Endodermal cell (in vitro differentiated cells): ENCODE measurements at regions not wholly inside any gene's neighbourhood (a gene's known extent, or its start where the extent isn't known, plus 50 kb on each side); places are given as distances from the start of the nearest gene placed in this dataset.

Experiments
- DNase-seq: peaks from one replicate; pipeline ENCODE4 v3.0.0-alpha.2; 2017
- H3K27ac ChIP-seq: 2 replicates; pipeline ENCODE4 v1.5.1; 2013; ENCODE audit warnings: mild to moderate bottlenecking, low read depth, low read length, moderate library complexity
- H3K27me3 ChIP-seq: 2 replicates; pipeline ENCODE4 v1.6.1; 2013; ENCODE audit warnings: mild to moderate bottlenecking, low read length, moderate library complexity; ENCODE audit not compliant: insufficient read depth, control insufficient read depth, poor library complexity, severe bottlenecking
- H3K36me3 ChIP-seq: 2 replicates; pipeline ENCODE4 v1.7.0; 2013; ENCODE audit warnings: mild to moderate bottlenecking, low read length, moderate library complexity; ENCODE audit not compliant: control insufficient read depth, insufficient read depth
- H3K4me1 ChIP-seq: one replicate; pipeline ENCODE4 v1.7.0; 2013; ENCODE audit warnings: low read length; ENCODE audit not compliant: control insufficient read depth, insufficient read depth
- H3K4me3 ChIP-seq: 2 replicates; pipeline ENCODE4 v1.5.1; 2013; ENCODE audit warnings: mild to moderate bottlenecking, low read length, moderate library complexity
- H3K9ac ChIP-seq: 2 replicates; pipeline ENCODE4 v1.6.1; 2013; ENCODE audit warnings: mild to moderate bottlenecking, low read length, moderate library complexity; ENCODE audit not compliant: poor library complexity, severe bottlenecking; ENCODE audit errors: extremely low read depth
- H3K9me3 ChIP-seq: 2 replicates; pipeline ENCODE4 v1.6.1; 2013; ENCODE audit warnings: mild to moderate bottlenecking, low read length, moderate library complexity; ENCODE audit not compliant: control insufficient read depth
- H3K27ac Mint-ChIP-seq: 2 replicates; pipeline ENCODE4 v1.8.0; 2020; ENCODE audit warnings: mixed read lengths
- H3K27me3 Mint-ChIP-seq: 2 replicates; pipeline ENCODE4 v1.8.0; 2021; ENCODE audit warnings: mild to moderate bottlenecking, mixed read lengths; ENCODE audit not compliant: insufficient read depth
- H3K36me3 Mint-ChIP-seq: 2 replicates; pipeline ENCODE4 v1.8.0; 2020; ENCODE audit warnings: low read depth, mixed read lengths
- H3K4me1 Mint-ChIP-seq: 2 replicates; pipeline ENCODE4 v1.8.0; 2020; ENCODE audit warnings: mixed read lengths
- H3K4me3 Mint-ChIP-seq: 2 replicates; pipeline ENCODE4 v1.8.0; 2020; ENCODE audit warnings: mild to moderate bottlenecking, moderate library complexity, mixed read lengths
- H3K9me3 Mint-ChIP-seq: 2 replicates; pipeline ENCODE4 v1.8.0; 2020; ENCODE audit warnings: mild to moderate bottlenecking, mixed read lengths
- WGBS, 2 experiments: methylation state at CpG; one replicate each; pipeline versions ENCODE4 v1.1.5 to v1.1.7; 2013; ENCODE audit warnings: missing lambda C conversion rate in 2 of 2, mixed read lengths in 1 of 2; ENCODE audit not compliant: insufficient coverage in 1 of 2, insufficient read length in 1 of 2; 5-methylcytosine and 5-hydroxymethylcytosine counted together
- TF ChIP-seq, protein P1 (sequence below): fragments of 200-600 bp; sonication (generic); conservative IDR thresholded peaks from 2 replicates; pipeline ENCODE4 v1.5.0; 2021; ENCODE audit warnings: antibody characterized with exemption, mild to moderate bottlenecking

- WGBS, 2 experiments, result 89 to 90% methylated on average over 2 to 4 of the region's 4 CpGs
- Histone ChIP-seq H3K27ac (no peak overlapping the region), H3K4me3 (no peak overlapping the region), H3K9ac (no peak overlapping the region), H3K36me3 (no peaks in the 10 kb centered on the region), H3K27me3 (no peaks in the 10 kb centered on the region), H3K4me1 (no peaks in the 10 kb centered on the region), H3K9me3 (no peaks in the 10 kb centered on the region)
- no peaks in the 10 kb centered on the region for H3K36me3 Mint-ChIP-seq
- H3K9me3 Mint-ChIP-seq, result no peaks in the 10 kb centered on the region
- TF ChIP-seq, protein P1, sequence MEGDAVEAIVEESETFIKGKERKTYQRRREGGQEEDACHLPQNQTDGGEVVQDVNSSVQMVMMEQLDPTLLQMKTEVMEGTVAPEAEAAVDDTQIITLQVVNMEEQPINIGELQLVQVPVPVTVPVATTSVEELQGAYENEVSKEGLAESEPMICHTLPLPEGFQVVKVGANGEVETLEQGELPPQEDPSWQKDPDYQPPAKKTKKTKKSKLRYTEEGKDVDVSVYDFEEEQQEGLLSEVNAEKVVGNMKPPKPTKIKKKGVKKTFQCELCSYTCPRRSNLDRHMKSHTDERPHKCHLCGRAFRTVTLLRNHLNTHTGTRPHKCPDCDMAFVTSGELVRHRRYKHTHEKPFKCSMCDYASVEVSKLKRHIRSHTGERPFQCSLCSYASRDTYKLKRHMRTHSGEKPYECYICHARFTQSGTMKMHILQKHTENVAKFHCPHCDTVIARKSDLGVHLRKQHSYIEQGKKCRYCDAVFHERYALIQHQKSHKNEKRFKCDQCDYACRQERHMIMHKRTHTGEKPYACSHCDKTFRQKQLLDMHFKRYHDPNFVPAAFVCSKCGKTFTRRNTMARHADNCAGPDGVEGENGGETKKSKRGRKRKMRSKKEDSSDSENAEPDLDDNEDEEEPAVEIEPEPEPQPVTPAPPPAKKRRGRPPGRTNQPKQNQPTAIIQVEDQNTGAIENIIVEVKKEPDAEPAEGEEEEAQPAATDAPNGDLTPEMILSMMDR, result no peak
- H3K4me3 Mint-ChIP-seq, result no peak overlapping the region
- no peaks in the 10 kb centered on the region for H3K27me3 Mint-ChIP-seq
- H3K27ac Mint-ChIP-seq, result no peak overlapping the region
- no peak for DNase-seq
- H3K4me1 Mint-ChIP-seq, result peaks cover 8% of the 10 kb centered on the region
Measured at GRCh38 chr9:12922224-12922866, 147.5 kb downstream of the LURAP1L start.

- Mint-ChIP-seq H3K4me1 (peaks cover 7% of the 10 kb centered on the region), H3K9me3 (no peaks in the 10 kb centered on the region), H3K27me3 (no peaks in the 10 kb centered on the region), H3K36me3 (no peaks in the 10 kb centered on the region), H3K4me3 (no peak overlapping the region), H3K27ac (no peak overlapping the region)
- H3K27ac ChIP-seq, result no peak overlapping the region
- H3K36me3 ChIP-seq, result no peaks in the 10 kb centered on the region
- TF ChIP-seq, protein P1, result no peak
- no peak overlapping the region for H3K4me3 ChIP-seq
- DNase-seq, result no peak
- H3K9ac ChIP-seq, result no peak overlapping the region
- 100% methylated on average over 1 of the region's 1 CpG; no CpG with 5 or more reads in 1 of the 2 experiments for WGBS, 2 experiments
- H3K9me3 ChIP-seq, result no peaks in the 10 kb centered on the region
- no peaks in the 10 kb centered on the region for H3K4me1 ChIP-seq
- H3K27me3 ChIP-seq, result no peaks in the 10 kb centered on the region
Measured at GRCh38 chr9:12923468-12924009, 148.7 kb downstream of the LURAP1L start.

DNA sequence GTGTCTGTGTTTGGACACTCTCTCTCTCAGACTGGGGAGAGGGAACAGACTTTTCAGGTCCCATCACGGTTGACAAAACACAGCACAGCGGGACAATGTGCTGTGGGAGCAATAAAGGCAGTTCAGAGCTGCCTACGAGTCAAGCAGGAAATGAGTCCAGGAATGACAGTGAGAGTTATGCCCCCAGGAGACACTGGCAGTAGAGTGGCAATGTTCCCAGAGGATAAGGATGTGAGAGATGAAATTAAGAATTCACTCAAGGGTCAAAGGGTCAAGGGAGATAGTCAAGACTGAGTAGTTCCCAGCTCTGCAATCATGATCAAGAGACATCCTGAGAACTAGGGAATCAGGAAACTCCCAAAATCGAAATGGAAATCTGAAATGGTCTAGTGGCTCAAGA lies 156.1 kb downstream of the LURAP1L start:
- WGBS, 2 experiments, result 79 to 89% methylated on average over 4 of the region's 4 CpGs
- Mint-ChIP-seq H3K9me3 (no peaks in the 10 kb centered on the region), H3K27ac (no peak overlapping the region), H3K4me1 (peaks cover 4% of the 10 kb centered on the region), H3K36me3 (no peaks in the 10 kb centered on the region), H3K4me3 (no peak overlapping the region), H3K27me3 (no peaks in the 10 kb centered on the region)
- Histone ChIP-seq H3K4me3 (no peak overlapping the region), H3K9me3 (no peaks in the 10 kb centered on the region), H3K36me3 (no peaks in the 10 kb centered on the region), H3K27me3 (no peaks in the 10 kb centered on the region), H3K4me1 (no peaks in the 10 kb centered on the region), H3K9ac (no peak overlapping the region), H3K27ac (no peak overlapping the region)
- TF ChIP-seq, protein P1, result no peak
- no peak for DNase-seq
